ENCODE measurements at regions not wholly inside any gene's neighbourhood (a gene's known extent, or its start where the extent isn't known, plus 50 kb on each side); places are given as distances from the start of the nearest gene placed in this dataset.

DNA sequence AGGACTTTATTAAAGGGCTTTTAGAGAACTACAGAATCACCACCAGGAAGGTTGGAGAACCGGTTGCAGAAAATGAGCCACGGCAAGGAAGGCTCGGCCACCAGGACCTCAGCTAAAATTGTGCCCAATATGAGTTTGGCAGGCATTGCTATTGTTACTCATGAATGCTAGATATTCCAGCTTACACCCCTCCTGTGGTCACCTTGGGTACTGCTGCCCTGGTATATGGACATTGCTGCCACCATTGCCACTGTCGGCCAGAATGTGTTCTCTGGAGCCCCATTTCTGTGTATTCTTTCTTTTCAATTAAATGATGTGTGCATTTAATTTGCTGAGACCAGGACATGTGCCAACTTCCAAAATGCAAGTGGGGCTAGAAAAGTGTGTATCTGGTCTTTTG is 626.7 kb upstream of the BOD1L1 start:
- H3K4me3 ChIP-seq, result no peak overlapping the region
- H3K9me3 ChIP-seq, result no peaks in the 10 kb centered on the region
- no peak overlapping the region for H3K27ac ChIP-seq
- no peak for TF ChIP-seq POLR2A (IDR thresholded peaks at IDR 0.05)
- TF ChIP-seq, protein P1, sequence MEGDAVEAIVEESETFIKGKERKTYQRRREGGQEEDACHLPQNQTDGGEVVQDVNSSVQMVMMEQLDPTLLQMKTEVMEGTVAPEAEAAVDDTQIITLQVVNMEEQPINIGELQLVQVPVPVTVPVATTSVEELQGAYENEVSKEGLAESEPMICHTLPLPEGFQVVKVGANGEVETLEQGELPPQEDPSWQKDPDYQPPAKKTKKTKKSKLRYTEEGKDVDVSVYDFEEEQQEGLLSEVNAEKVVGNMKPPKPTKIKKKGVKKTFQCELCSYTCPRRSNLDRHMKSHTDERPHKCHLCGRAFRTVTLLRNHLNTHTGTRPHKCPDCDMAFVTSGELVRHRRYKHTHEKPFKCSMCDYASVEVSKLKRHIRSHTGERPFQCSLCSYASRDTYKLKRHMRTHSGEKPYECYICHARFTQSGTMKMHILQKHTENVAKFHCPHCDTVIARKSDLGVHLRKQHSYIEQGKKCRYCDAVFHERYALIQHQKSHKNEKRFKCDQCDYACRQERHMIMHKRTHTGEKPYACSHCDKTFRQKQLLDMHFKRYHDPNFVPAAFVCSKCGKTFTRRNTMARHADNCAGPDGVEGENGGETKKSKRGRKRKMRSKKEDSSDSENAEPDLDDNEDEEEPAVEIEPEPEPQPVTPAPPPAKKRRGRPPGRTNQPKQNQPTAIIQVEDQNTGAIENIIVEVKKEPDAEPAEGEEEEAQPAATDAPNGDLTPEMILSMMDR (IDR thresholded peaks at IDR 0.05), result peak in 1 of 3 experiments; percentile 30
- H3K4me1 ChIP-seq, result no peaks in the 10 kb centered on the region
- intact Hi-C loops (cut with DNase I), result no loop called here
- H3K36me3 ChIP-seq, result no peaks in the 10 kb centered on the region
- DNase-seq (ENCODE audit: extremely low spot score in 2 of 2), result no peak
- no peaks in the 10 kb centered on the region for H3K27me3 ChIP-seq

DNA sequence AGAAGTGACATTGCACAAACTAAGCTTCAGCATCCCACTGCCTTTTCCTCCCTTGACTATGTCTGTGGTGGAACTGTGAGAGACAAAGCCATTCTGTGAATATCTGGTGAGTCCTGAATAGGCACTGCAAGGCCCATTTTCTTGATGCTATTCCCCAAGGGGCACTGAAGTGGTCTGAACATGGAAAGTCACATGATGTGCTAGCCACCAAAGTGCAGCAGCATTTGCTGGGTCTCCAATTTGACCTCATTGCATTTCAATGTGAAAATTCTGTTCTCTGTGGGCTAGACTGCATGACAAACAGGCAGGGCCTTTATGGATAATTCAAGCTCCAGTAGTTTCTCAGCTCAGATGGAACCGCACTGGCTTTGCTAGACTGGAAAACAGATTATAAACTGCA is 627.4 kb upstream of the BOD1L1 start:
- H3K4me3 ChIP-seq, result no peak overlapping the region
- no peaks in the 10 kb centered on the region for H3K4me1 ChIP-seq
- DNase-seq (ENCODE audit: extremely low spot score in 2 of 2), result no peak
- no peaks in the 10 kb centered on the region for H3K27me3 ChIP-seq
- no peaks in the 10 kb centered on the region for H3K36me3 ChIP-seq
- no peaks in the 10 kb centered on the region for H3K9me3 ChIP-seq
- intact Hi-C loops (cut with DNase I), result no loop called here
- no peak overlapping the region for H3K27ac ChIP-seq
- TF ChIP-seq, protein P1 (IDR thresholded peaks at IDR 0.05), result no peak
- TF ChIP-seq POLR2AphosphoS5 (IDR thresholded peaks at IDR 0.05; ENCODE audit: insufficient read depth in 1 of 2, low read depth in 1 of 2) (no peak), POLR2A (IDR thresholded peaks at IDR 0.05) (no peak)

DNA sequence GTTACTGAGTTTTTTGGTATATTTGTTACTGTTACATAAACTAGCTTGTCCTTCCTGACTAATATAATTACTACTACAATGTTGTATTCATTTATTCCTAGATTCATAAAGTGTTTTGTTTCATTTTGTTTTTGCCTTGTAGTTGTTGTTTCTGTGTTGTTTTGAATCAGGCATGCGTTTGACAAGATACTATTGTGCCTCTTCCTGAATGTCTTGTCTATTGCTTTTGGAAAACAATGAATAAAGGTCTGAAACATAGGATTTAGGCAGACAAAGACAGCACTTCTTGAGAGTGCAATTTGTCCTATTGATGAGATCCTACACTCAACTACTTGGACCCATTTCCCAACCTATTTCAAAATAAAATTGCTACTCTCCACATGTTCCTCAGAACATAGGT is 630.4 kb upstream of the BOD1L1 start:
- no peak for TF ChIP-seq POLR2A (IDR thresholded peaks at IDR 0.05)
- TF ChIP-seq POLR2AphosphoS5 (IDR thresholded peaks at IDR 0.05; ENCODE audit: insufficient read depth in 1 of 2, low read depth in 1 of 2), result no peak
- TF ChIP-seq, protein P1 (IDR thresholded peaks at IDR 0.05), result no peak
- DNase-seq (ENCODE audit: extremely low spot score in 2 of 2), result no peak
- no peaks in the 10 kb centered on the region for H3K4me1 ChIP-seq
- no peaks in the 10 kb centered on the region for H3K9me3 ChIP-seq
- H3K36me3 ChIP-seq, result no peaks in the 10 kb centered on the region
- no peak overlapping the region for H3K27ac ChIP-seq
- H3K27me3 ChIP-seq, result no peaks in the 10 kb centered on the region
- no peak overlapping the region for H3K4me3 ChIP-seq
- intact Hi-C loops (cut with DNase I), result no loop called here

DNA sequence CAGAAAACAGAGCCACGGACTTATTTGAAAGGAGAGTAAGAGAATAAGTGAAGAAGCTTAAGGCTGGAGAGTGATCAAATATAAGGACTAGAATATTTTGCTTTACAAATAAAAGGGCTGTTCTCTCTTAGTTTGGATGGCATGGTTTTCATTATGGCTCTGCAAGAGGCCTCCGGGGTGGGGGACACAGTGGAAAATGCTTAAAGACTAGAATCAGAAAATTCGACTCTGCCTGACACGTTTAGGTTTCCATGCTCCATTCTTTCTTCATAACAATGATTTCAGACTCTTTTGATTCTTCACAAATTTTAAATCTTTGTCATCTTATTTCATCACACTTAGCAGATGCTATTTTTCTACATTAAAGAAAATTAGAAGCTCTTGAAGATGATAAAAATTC is 632.4 kb upstream of the BOD1L1 start:
- H3K36me3 ChIP-seq, result no peaks in the 10 kb centered on the region
- no peak for DNase-seq (ENCODE audit: extremely low spot score in 2 of 2)
- no peak for TF ChIP-seq POLR2AphosphoS5 (IDR thresholded peaks at IDR 0.05; ENCODE audit: insufficient read depth in 1 of 2, low read depth in 1 of 2)
- no peak for TF ChIP-seq POLR2A (IDR thresholded peaks at IDR 0.05)
- TF ChIP-seq, protein P1 (IDR thresholded peaks at IDR 0.05), result no peak
- no peaks in the 10 kb centered on the region for H3K4me1 ChIP-seq
- H3K27ac ChIP-seq, result no peak overlapping the region
- no peaks in the 10 kb centered on the region for H3K9me3 ChIP-seq
- intact Hi-C loops (cut with DNase I), result no loop called here
- no peaks in the 10 kb centered on the region for H3K27me3 ChIP-seq
- H3K4me3 ChIP-seq, result no peak overlapping the region

DNA sequence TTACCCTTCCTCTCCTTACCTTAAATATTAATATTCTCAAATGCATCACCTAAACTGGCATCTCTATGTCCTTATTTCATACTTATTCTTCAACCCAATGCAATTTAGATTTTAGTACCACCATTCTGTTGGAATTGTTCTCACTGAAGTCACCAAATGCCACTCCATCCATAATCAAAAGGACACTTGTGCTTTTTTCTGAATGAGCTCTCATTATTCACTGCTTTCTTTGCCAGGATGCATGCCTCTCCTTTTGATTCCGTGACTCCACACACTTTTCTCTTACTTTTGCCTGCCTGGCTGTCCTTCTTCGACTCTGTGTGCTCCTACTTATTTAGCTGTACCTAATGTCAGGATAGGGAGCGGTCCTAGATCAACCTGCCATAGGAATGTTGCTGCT is 633.1 kb upstream of the BOD1L1 start:
- H3K36me3 ChIP-seq, result no peaks in the 10 kb centered on the region
- no peak for DNase-seq (ENCODE audit: extremely low spot score in 2 of 2)
- TF ChIP-seq, protein P1 (IDR thresholded peaks at IDR 0.05), result no peak
- TF ChIP-seq POLR2A (IDR thresholded peaks at IDR 0.05) (no peak), POLR2AphosphoS5 (IDR thresholded peaks at IDR 0.05; ENCODE audit: insufficient read depth in 1 of 2, low read depth in 1 of 2) (no peak)
- H3K9me3 ChIP-seq, result no peaks in the 10 kb centered on the region
- H3K27me3 ChIP-seq, result no peaks in the 10 kb centered on the region
- intact Hi-C loops (cut with DNase I), result no loop called here
- no peak overlapping the region for H3K4me3 ChIP-seq
- no peak overlapping the region for H3K27ac ChIP-seq
- no peaks in the 10 kb centered on the region for H3K4me1 ChIP-seq

Data from vagina (tissue), 2 donors.